ENCODE measurements at regions not wholly inside any gene's neighbourhood (a gene's known extent, or its start where the extent isn't known, plus 50 kb on each side); places are given as distances from the start of the nearest gene placed in this dataset.

DNA sequence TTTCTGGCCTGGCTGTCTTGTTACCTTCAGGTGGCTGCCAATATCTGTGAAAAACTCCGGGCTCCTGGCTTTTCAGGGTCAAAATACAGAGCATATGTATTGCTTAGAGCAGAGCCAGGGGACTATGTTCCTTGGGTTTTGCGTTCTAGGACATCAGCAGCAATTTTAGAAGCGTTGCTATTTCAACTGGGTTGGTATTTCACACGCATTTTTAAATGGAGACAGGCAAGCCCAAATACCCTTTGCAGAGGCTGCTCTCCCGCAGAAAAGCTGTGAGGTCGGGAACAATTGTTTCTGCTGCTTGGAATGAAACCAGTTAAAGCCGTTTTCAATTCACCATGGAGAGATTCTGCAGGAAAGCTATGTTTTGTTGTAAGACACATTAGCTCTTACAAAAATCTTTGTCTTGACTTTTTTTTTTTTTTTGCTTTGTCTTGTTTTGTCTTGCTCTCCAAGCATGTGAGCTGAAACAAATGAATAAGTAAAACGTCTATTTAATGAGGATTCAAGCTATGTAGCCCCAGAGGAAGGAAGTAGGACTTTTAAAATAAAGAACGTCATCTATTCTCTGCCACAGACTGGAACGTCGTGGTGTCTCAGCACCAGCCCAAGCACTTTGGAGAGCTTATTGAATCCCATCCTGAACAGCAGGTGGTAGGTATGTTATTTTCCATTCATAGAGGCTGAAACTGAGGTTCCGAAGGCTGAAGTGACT, 181.0 kb upstream of the TBX3 start:
- TF ChIP-seq, protein P1, sequence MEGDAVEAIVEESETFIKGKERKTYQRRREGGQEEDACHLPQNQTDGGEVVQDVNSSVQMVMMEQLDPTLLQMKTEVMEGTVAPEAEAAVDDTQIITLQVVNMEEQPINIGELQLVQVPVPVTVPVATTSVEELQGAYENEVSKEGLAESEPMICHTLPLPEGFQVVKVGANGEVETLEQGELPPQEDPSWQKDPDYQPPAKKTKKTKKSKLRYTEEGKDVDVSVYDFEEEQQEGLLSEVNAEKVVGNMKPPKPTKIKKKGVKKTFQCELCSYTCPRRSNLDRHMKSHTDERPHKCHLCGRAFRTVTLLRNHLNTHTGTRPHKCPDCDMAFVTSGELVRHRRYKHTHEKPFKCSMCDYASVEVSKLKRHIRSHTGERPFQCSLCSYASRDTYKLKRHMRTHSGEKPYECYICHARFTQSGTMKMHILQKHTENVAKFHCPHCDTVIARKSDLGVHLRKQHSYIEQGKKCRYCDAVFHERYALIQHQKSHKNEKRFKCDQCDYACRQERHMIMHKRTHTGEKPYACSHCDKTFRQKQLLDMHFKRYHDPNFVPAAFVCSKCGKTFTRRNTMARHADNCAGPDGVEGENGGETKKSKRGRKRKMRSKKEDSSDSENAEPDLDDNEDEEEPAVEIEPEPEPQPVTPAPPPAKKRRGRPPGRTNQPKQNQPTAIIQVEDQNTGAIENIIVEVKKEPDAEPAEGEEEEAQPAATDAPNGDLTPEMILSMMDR (IDR thresholded peaks at IDR 0.05; ENCODE audit: extremely low read depth, missing control alignments): no peak
- DNase-seq (ENCODE audit: low spot score): no peak

DNA sequence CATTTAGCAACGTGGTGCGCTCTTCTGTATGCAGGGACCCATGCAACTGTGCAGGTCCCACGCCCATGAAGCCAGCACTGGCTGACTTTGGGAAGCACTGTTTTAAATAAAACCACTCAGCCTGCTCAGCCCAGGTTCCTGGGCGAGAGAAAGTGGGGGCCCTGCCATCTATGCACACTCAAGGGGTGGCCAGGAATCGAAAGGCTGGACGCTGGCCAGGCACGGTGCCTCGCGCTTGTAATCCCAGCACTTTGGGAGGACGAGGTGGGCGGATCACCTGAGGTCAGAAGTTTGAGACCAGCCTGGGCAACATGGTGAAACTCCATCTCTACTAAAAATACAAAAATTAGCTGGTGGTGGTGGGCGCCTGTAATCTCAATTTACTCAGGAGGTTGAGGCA, 179.9 kb upstream of the TBX3 start:
- DNase-seq (ENCODE audit: low spot score): no peak
- TF ChIP-seq, protein P1 (IDR thresholded peaks at IDR 0.05; ENCODE audit: extremely low read depth, missing control alignments): no peak

DNA sequence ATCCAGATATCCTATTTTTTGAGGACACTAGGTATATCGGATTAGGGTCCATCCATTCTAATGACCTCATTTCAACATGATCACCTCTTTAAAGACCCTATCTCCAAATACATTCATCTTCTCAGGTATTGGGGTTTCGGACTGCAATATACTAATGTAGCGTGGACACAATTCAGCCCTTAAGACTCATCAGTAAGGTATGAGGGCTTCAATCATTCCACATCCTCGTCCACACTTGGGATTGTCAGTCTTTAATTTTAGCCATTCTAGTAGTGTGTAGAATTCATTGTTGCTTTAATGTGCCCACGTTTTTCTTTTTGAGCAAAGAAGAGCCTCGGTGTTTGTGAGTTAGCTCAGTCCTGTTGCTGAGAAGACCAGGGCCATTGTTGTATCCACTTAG, 177.0 kb upstream of the TBX3 start:
- TF ChIP-seq, protein P1 (IDR thresholded peaks at IDR 0.05; ENCODE audit: extremely low read depth, missing control alignments): no peak
- DNase-seq (ENCODE audit: low spot score): no peak

DNA sequence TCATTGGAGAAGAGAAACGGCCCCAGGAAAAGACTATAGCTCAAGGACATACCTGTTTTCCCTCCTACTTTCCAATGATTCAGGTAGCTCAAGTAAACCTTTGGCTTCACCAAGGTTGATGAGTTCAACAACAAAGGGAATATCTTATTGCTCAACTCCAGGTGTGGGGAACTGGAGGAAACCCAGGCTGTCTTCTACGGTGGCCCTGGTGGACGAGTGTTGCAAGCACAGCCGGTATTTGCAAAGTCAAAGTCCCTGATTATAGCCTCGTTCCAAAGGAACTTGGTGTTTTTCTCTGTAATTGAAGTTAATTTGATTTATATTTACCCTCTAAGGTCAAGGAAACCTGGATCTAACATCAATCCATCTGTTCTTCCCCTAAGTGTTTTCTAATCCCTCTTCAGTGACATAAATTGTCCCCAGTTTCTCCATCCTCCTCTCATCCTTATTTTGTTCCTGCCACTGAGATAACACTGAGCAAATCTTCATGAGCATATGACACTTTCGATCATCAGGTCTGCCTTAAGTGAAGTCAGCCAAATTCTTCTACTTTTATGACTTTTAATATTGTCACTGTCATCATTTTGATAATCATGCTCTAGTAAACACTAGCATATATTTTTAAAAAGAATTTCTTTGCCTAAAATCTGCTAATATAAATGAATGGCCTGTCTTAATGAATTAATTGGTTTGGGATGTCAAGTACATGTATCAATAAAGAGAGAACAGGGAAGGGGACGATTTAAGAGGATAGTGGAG, 174.6 kb upstream of the TBX3 start:
- TF ChIP-seq, protein P1 (IDR thresholded peaks at IDR 0.05; ENCODE audit: extremely low read depth, missing control alignments): no peak
- DNase-seq (ENCODE audit: low spot score): no peak

DNA sequence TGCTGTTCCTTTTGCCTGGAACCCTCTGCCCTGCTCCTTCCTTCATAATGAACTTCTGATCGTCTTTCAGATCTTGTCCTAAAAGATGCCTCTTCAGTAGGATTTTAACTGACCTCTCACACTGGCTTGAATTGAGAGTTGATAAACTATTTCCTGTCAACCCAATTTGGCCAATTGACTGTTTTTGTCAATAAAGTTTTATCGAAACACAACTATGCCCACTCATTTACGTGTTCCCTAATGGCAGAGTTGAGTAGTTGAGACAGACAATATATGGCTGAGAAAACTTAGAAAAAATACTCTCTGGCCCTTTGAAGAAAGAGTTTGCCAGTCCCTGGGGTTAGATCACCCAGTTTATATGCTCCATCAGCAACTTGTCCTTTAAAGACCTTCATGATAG, 171.7 kb upstream of the TBX3 start:
- DNase-seq (ENCODE audit: low spot score): no peak
- TF ChIP-seq, protein P1 (IDR thresholded peaks at IDR 0.05; ENCODE audit: extremely low read depth, missing control alignments): no peak

DNA sequence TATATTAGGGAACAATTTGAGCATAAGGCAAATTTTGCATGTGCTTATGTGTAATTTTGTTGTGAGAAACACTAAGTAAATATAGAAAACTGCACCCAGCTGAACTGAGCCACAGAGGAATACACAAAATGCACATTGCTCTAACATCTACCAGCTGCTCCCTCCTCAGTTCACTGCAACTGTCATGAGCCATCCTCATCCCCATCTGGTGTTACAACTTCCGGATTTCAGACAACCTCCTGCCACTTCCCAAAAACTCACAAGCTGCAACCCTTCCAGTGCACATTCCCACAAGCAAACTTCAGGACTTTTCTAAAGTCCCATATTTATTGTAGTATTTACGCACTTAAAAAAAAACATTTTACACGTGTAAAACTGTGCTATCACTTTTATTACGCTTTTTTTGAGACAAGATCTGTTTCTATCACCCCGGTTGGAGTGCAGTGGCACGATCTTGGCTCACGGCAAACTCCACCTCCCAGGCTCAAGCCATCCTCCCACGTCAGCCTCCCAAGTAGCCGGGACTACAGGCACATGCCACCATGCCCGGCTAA, 169.1 kb upstream of the TBX3 start:
- TF ChIP-seq, protein P1 (IDR thresholded peaks at IDR 0.05; ENCODE audit: extremely low read depth, missing control alignments): no peak
- DNase-seq (ENCODE audit: low spot score): no peak

DNA sequence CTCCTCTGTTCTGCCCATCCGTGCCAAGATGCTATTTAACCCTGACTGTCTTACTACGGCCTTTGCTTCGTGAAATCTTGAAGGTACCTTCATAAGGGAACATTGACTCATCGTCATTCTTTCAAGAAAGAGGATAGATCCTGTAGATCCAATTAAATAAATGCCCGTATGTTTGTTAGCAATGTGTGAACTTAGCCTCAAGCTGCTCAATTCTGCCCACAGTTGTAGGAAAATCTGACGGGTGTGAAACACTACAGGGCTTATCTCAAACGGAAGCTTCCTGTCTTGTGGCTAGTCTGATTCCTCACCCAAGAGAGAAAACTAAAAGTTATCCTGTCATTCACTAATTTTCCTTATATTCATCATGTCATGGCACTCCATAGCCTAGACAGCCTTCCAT, 168.0 kb upstream of the TBX3 start:
- TF ChIP-seq, protein P1 (IDR thresholded peaks at IDR 0.05; ENCODE audit: extremely low read depth, missing control alignments): no peak
- DNase-seq (ENCODE audit: low spot score): no peak

All from GM20000 (cell line).